DOHH2 (cell line): ENCODE measurements at regions not wholly inside any gene's neighbourhood (a gene's known extent, or its start where the extent isn't known, plus 50 kb on each side); places are given as distances from the start of the nearest gene placed in this dataset.

Source experiments
- H3F3A ChIP-seq: fragments of 200-600 bp; sonication (generic), shearing (Covaris generic); 2 replicates; pipeline ENCODE4 v1.6.0; 2016; ENCODE audit warnings: antibody characterized with exemption, mild to moderate bottlenecking; ENCODE audit not compliant: control insufficient read depth, insufficient read depth
- H3K27ac ChIP-seq: fragments of 200-600 bp; sonication (generic); 2 replicates; pipeline ENCODE4 v1.5.1; 2014; ENCODE audit warnings: low read depth, mild to moderate bottlenecking, low read length, moderate library complexity
- H3K27me3 ChIP-seq: fragments of 200-600 bp; sonication (generic); 2 replicates; pipeline ENCODE4 v1.6.1; 2014; ENCODE audit warnings: mild to moderate bottlenecking, low read length, mixed read lengths; ENCODE audit not compliant: control insufficient read depth
- H3K36me3 ChIP-seq: fragments of 200-600 bp; sonication (generic); 2 replicates; pipeline ENCODE4 v1.6.1; 2014; ENCODE audit warnings: mild to moderate bottlenecking, low read length, moderate library complexity, mixed read lengths; ENCODE audit not compliant: control insufficient read depth
- H3K4me1 ChIP-seq: fragments of 200-600 bp; sonication (generic); 2 replicates; pipeline ENCODE4 v1.6.1; 2014; ENCODE audit warnings: mild to moderate bottlenecking, low read length, mixed read lengths; ENCODE audit not compliant: control insufficient read depth
- H3K4me2 ChIP-seq: fragments of 200-600 bp; sonication (generic); 2 replicates; pipeline ENCODE4 v1.6.0; 2014; ENCODE audit warnings: mild to moderate bottlenecking, low read length, moderate library complexity
- H3K4me3 ChIP-seq: fragments of 200-600 bp; sonication (generic); 2 replicates; pipeline ENCODE4 v1.5.1; 2014; ENCODE audit warnings: mild to moderate bottlenecking, low read length, mixed read lengths
- H3K79me2 ChIP-seq: fragments of 200-600 bp; sonication (generic); 2 replicates; pipeline ENCODE4 v1.6.1; 2014; ENCODE audit warnings: mild to moderate bottlenecking, low read length, mixed read lengths; ENCODE audit not compliant: control insufficient read depth
- H3K9me2 ChIP-seq: fragments of 200-600 bp; sonication (generic); replicated peaks from 2 replicates; pipeline ENCODE4 v1.6.1; 2014; ENCODE audit warnings: mild to moderate bottlenecking, low read length, mixed read lengths; ENCODE audit not compliant: control insufficient read depth
- H3K9me3 ChIP-seq: fragments of 200-600 bp; sonication (generic); 2 replicates; pipeline ENCODE4 v1.6.1; 2014; ENCODE audit warnings: antibody characterized with exemption, low read length, mixed read lengths; ENCODE audit not compliant: control insufficient read depth, insufficient read depth
- H4K20me1 ChIP-seq: fragments of 200-600 bp; sonication (generic); 2 replicates; pipeline ENCODE4 v1.6.0; 2014; ENCODE audit warnings: low read depth, mild to moderate bottlenecking, antibody characterized with exemption, low read length, moderate library complexity; ENCODE audit not compliant: control insufficient read depth, insufficient read depth
- CTCF ChIP-seq: fragments of 200-600 bp; sonication (generic); IDR thresholded peaks from one replicate; pipeline ENCODE4 v1.5.1; 2014; ENCODE audit warnings: antibody characterized with exemption, mild to moderate bottlenecking, low read depth, low read length; ENCODE audit not compliant: poor library complexity, severe bottlenecking
- EZH2phosphoT487 ChIP-seq: fragments of 200-600 bp; sonication (generic); IDR thresholded peaks from 2 replicates; pipeline ENCODE4 v1.6.1; 2017; ENCODE audit warnings: borderline replicate concordance, mild to moderate bottlenecking, antibody characterized with exemption, low read length, moderate library complexity, mixed read lengths

- 0 out of 2 replicates have a peak, but pooled peaks cover 6% of the 10 kb centered on the region for H3K27me3 ChIP-seq
- H3K9me2 ChIP-seq = no peaks in the 10 kb centered on the region
- H3F3A ChIP-seq = no peaks in the 10 kb centered on the region
- no peaks in the 10 kb centered on the region for H4K20me1 ChIP-seq
- TF ChIP-seq EZH2phosphoT487 (no peak), CTCF (no peak)
- H3K36me3 ChIP-seq = no peaks in the 10 kb centered on the region
- H3K9me3 ChIP-seq = no peaks in the 10 kb centered on the region
- H3K4me3 ChIP-seq = no peak overlapping the region
- H3K4me1 ChIP-seq = no peaks in the 10 kb centered on the region
- no peak overlapping the region for H3K27ac ChIP-seq
- H3K4me2 ChIP-seq = no peak overlapping the region
- H3K79me2 ChIP-seq = no peaks in the 10 kb centered on the region
Observed at GRCh38 chr4:54428940-54429339, 199.8 kb downstream of the PDGFRA start.

GRCh38 chr4:54433686-54434085, 204.6 kb downstream of the PDGFRA start:
- Histone ChIP-seq H3K79me2 (no peaks in the 10 kb centered on the region), H3K27ac (no peak overlapping the region), H3K4me2 (no peak overlapping the region), H3K4me1 (no peaks in the 10 kb centered on the region), H3K36me3 (no peaks in the 10 kb centered on the region), H4K20me1 (no peaks in the 10 kb centered on the region), H3K4me3 (no peak overlapping the region), H3K9me3 (no peaks in the 10 kb centered on the region), H3F3A (no peaks in the 10 kb centered on the region), H3K27me3 (0 out of 2 replicates have a peak, but pooled peaks cover 3% of the 10 kb centered on the region), H3K9me2 (no peaks in the 10 kb centered on the region)
- TF ChIP-seq EZH2phosphoT487 = no peak
- peak; percentile 44 for TF ChIP-seq CTCF

GRCh38 chr4:54439831-54440243, 210.7 kb downstream of the PDGFRA start:
- TF ChIP-seq CTCF = no peak
- H3K79me2 ChIP-seq = no peaks in the 10 kb centered on the region
- H3F3A ChIP-seq = no peaks in the 10 kb centered on the region
- peaks cover 4% of the 10 kb centered on the region; the same call in 1 of the 2 replicates for H3K27me3 ChIP-seq
- H4K20me1 ChIP-seq = no peaks in the 10 kb centered on the region
- no peaks in the 10 kb centered on the region for H3K4me1 ChIP-seq
- no peak overlapping the region for H3K4me3 ChIP-seq
- H3K9me2 ChIP-seq = no peaks in the 10 kb centered on the region
- no peaks in the 10 kb centered on the region for H3K36me3 ChIP-seq
- no peak overlapping the region for H3K27ac ChIP-seq
- no peak overlapping the region for H3K4me2 ChIP-seq
- no peaks in the 10 kb centered on the region for H3K9me3 ChIP-seq
